NCI-H1105 treated with DMSO at 0.1 percent for 48 hours (cell line): ENCODE measurements at regions not wholly inside any gene's neighbourhood (a gene's known extent, or its start where the extent isn't known, plus 50 kb on each side); places are given as distances from the start of the nearest gene placed in this dataset.

Experiments
- DNase-seq: peaks from one replicate; lab custom pipeline; 2025; lab: John Stamatoyannopoulos, UW

GRCh38 chr7:54956865-54957264, 62.0 kb upstream of the EGFR start:
- DNase-seq: no peak

DNA sequence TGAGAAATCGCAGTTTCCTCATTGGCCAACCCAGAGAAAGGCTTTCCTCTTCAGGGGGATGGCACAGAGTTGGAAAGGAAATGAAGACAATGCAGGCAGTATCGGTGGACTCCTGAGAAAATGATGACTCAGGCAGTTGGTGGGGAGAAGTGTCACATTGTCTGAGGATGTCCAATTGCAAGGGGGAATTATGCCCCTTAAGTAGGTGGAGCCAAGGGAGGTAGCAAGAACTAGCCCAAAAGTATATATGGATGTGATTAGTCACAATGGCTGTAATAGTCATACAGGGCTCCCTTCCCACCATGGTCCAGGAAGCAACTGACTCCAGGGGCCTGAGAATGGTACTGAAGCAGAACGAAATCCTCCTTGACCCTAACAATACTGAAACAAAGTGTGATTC, 58.3 kb upstream of the EGFR start:
- no peak for DNase-seq

GRCh38 chr7:54961391-54961790, 57.4 kb upstream of the EGFR start:
- DNase-seq: no peak

GRCh38 chr7:54963155-54963554, 55.7 kb upstream of the EGFR start:
- DNase-seq: no peak

DNA sequence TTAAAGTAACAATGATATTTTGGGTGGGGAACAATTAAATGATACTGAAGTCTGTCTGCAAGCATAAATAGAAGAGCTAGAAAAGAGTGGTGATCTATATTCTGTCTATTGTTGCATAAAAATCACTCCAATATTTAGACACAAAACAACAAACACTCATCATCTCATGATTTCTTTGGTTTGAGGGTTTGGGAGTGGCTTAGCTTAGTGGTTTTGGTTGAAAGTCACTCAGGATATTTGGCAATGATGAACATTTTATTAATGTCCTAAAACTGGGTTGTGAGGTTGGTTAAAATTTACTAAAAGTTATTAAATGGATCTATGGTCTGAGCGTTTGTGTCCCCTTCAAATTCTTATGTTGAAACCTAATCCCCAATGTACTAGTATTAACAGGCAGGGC, 54.7 kb upstream of the EGFR start:
- no peak for DNase-seq

DNA sequence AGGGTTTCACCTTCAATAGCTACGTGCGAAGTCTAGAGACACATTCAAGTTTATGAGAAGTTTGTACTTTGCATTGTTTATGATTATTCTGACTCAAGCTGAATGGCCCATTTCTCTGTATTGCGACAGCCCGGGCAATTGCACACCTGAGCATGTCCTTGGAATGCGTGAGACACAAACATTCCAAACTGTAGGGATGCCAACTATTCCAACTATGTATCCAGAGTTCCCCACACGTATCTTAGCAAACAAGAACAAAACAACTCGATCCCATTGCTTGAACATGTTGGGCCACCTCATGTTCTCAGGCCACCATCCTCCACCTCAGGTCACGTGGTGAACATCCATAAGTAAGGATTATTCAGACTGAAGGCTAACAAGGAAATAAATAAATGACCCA, 51.4 kb upstream of the EGFR start:
- DNase-seq: no peak

DNA sequence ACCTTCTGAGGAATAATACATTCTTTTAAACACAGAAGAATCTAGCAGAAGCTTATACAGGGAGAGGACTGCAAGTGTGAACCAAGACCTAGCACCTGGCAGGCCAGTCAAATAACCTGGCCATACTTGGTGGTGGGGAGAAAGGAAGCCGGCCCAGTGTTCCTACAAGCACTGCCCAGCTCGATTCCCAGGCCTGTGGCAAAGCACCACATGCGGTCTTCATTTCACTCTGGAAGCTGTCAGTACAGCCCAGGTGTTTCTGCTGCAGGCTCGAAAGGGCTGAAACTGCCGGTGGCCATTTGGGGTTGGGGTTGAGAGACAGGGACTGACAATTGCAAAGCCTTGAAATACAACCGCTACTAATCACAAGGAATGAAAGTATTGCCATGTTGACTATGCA, 50.8 kb upstream of the EGFR start:
- no peak for DNase-seq
